NCI-H187 treated with DMSO at 0.1 percent for 48 hours (cell line): ENCODE measurements at regions not wholly inside any gene's neighbourhood (a gene's known extent, or its start where the extent isn't known, plus 50 kb on each side); places are given as distances from the start of the nearest gene placed in this dataset.

Experiments used
- DNase-seq: peaks from one replicate; lab custom pipeline; 2025; lab: John Stamatoyannopoulos, UW

- no peak for DNase-seq
Measured at GRCh38 chr1:38331496-38332210, 285.1 kb upstream of the POU3F1 start.

GRCh38 chr1:38330799-38331198 is 284.2 kb upstream of the POU3F1 start:
- no peak for DNase-seq

GRCh38 chr1:38329644-38330043 is 283.1 kb upstream of the POU3F1 start:
- no peak for DNase-seq

GRCh38 chr1:38328278-38329035 is 281.9 kb upstream of the POU3F1 start:
- no peak for DNase-seq

- no peak for DNase-seq
Measured at GRCh38 chr1:38327559-38327973, 281.0 kb upstream of the POU3F1 start.

- no peak for DNase-seq
Measured at GRCh38 chr1:38326856-38327255, 280.3 kb upstream of the POU3F1 start.

- DNase-seq = no peak
Measured at GRCh38 chr1:38326135-38326534, 279.5 kb upstream of the POU3F1 start.

- DNase-seq = no peak
Measured at GRCh38 chr1:38312753-38313152, 266.2 kb upstream of the POU3F1 start.

- DNase-seq = no peak
Measured at GRCh38 chr1:38310079-38310478, 263.5 kb upstream of the POU3F1 start.

- no peak for DNase-seq
Measured at GRCh38 chr1:38308780-38309179, 262.2 kb upstream of the POU3F1 start.

- no peak for DNase-seq
Measured at GRCh38 chr1:38305666-38306065, 259.1 kb upstream of the POU3F1 start.

GRCh38 chr1:38303843-38304242 is 257.2 kb upstream of the POU3F1 start:
- DNase-seq = no peak

- DNase-seq = no peak
Measured at GRCh38 chr1:38301040-38301439, 254.4 kb upstream of the POU3F1 start.

GRCh38 chr1:38300616-38301015 is 254.0 kb upstream of the POU3F1 start:
- DNase-seq = no peak

- DNase-seq = no peak
Measured at GRCh38 chr1:38297842-38298241, 251.2 kb upstream of the POU3F1 start.

- DNase-seq = no peak
Measured at GRCh38 chr1:38297246-38297645, 250.7 kb upstream of the POU3F1 start.

GRCh38 chr1:38296047-38296446 is 249.5 kb upstream of the POU3F1 start:
- DNase-seq = peak; percentile 28

- no peak for DNase-seq
Measured at GRCh38 chr1:38293567-38293966, 247.0 kb upstream of the POU3F1 start.

- no peak for DNase-seq
Measured at GRCh38 chr1:38292969-38293368, 246.4 kb upstream of the POU3F1 start.

- no peak for DNase-seq
Measured at GRCh38 chr1:38291906-38292521, 245.4 kb upstream of the POU3F1 start.

- no peak for DNase-seq
Measured at GRCh38 chr1:38291336-38291735, 244.7 kb upstream of the POU3F1 start.

GRCh38 chr1:38289034-38289433 is 242.4 kb upstream of the POU3F1 start:
- DNase-seq = no peak

GRCh38 chr1:38287547-38287946 is 241.0 kb upstream of the POU3F1 start:
- no peak for DNase-seq
